Progenitor cell of endocrine pancreas (in vitro differentiated cells): ENCODE measurements at regions not wholly inside any gene's neighbourhood (a gene's known extent, or its start where the extent isn't known, plus 50 kb on each side); places are given as distances from the start of the nearest gene placed in this dataset.

Experiments
- DNase-seq: peaks from one replicate; pipeline ENCODE4 v3.0.0; 2021; ENCODE audit warnings: low spot score; ENCODE audit not compliant: unreplicated experiment
- H3K27ac Mint-ChIP-seq: 2 replicates; pipeline ENCODE4 v1.8.0; 2021; ENCODE audit warnings: mild to moderate bottlenecking, moderate library complexity, mixed read lengths
- H3K27me3 Mint-ChIP-seq: 2 replicates; pipeline ENCODE4 v1.8.0; 2021; ENCODE audit warnings: mixed read lengths
- H3K36me3 Mint-ChIP-seq: 2 replicates; pipeline ENCODE4 v1.8.0; 2022; ENCODE audit warnings: mixed read lengths; ENCODE audit not compliant: insufficient read depth
- H3K4me1 Mint-ChIP-seq: 2 replicates; pipeline ENCODE4 v1.8.0; 2021; ENCODE audit warnings: low read depth, mixed read lengths
- H3K4me3 Mint-ChIP-seq: 2 replicates; pipeline ENCODE4 v1.8.0; 2021; ENCODE audit warnings: low read depth, mild to moderate bottlenecking, moderate library complexity, mixed read lengths
- H3K9me3 Mint-ChIP-seq: 2 replicates; pipeline ENCODE4 v1.8.0; 2021; ENCODE audit warnings: low read depth, mixed read lengths
- TF ChIP-seq, protein P1 (sequence below): fragments of 200-600 bp; sonication (generic); IDR thresholded peaks from one replicate; pipeline ENCODE4 v1.5.0; 2021; ENCODE audit warnings: antibody characterized with exemption, mild to moderate bottlenecking; ENCODE audit not compliant: unreplicated experiment

- no peak overlapping the region for H3K4me3 Mint-ChIP-seq
- H3K36me3 Mint-ChIP-seq: no peaks in the 10 kb centered on the region
- peaks cover 2% of the 10 kb centered on the region for H3K27me3 Mint-ChIP-seq
- DNase-seq: no peak
- H3K9me3 Mint-ChIP-seq: peaks cover 12% of the 10 kb centered on the region
- TF ChIP-seq, protein P1, sequence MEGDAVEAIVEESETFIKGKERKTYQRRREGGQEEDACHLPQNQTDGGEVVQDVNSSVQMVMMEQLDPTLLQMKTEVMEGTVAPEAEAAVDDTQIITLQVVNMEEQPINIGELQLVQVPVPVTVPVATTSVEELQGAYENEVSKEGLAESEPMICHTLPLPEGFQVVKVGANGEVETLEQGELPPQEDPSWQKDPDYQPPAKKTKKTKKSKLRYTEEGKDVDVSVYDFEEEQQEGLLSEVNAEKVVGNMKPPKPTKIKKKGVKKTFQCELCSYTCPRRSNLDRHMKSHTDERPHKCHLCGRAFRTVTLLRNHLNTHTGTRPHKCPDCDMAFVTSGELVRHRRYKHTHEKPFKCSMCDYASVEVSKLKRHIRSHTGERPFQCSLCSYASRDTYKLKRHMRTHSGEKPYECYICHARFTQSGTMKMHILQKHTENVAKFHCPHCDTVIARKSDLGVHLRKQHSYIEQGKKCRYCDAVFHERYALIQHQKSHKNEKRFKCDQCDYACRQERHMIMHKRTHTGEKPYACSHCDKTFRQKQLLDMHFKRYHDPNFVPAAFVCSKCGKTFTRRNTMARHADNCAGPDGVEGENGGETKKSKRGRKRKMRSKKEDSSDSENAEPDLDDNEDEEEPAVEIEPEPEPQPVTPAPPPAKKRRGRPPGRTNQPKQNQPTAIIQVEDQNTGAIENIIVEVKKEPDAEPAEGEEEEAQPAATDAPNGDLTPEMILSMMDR: no peak
- peaks cover 4% of the 10 kb centered on the region for H3K4me1 Mint-ChIP-seq
- H3K27ac Mint-ChIP-seq: no peak overlapping the region
Measured at GRCh38 chr5:66417781-66418180, 178.4 kb upstream of the MAST4 start.

GRCh38 chr5:66423484-66423883 is 172.7 kb upstream of the MAST4 start:
- no peak overlapping the region for H3K4me3 Mint-ChIP-seq
- peaks cover 3% of the 10 kb centered on the region for H3K36me3 Mint-ChIP-seq
- peaks cover 4% of the 10 kb centered on the region for H3K4me1 Mint-ChIP-seq
- peaks cover 18% of the 10 kb centered on the region for H3K9me3 Mint-ChIP-seq
- DNase-seq: no peak
- H3K27me3 Mint-ChIP-seq: peaks cover 6% of the 10 kb centered on the region
- H3K27ac Mint-ChIP-seq: no peak overlapping the region
- TF ChIP-seq, protein P1: no peak

DNA sequence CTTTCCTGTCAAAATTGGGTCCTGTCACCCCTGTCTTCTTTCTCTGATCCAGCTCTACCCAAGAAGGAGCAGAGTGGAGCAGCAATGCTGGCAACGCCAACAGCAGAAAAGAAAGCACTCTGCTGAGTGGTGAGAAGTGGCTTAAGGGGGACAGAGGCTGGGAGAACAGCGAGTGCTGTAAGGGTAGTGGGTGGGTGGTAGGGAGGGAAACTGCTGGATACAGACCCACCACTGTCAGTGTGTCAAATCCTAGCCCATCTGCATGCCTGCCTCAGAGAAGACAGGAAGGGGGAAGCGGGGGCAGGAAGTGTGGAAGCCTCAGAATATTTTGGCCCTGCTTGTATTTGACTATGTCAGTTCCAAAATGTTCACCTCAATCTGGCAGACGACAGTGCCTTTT is 170.4 kb upstream of the MAST4 start:
- TF ChIP-seq, protein P1: no peak
- Mint-ChIP-seq H3K27me3 (peaks cover 19% of the 10 kb centered on the region), H3K36me3 (peaks cover 3% of the 10 kb centered on the region), H3K9me3 (peaks cover 11% of the 10 kb centered on the region), H3K27ac (no peak overlapping the region), H3K4me3 (no peak overlapping the region), H3K4me1 (no peaks in the 10 kb centered on the region)
- no peak for DNase-seq

- Mint-ChIP-seq H3K4me1 (no peaks in the 10 kb centered on the region), H3K27me3 (peaks cover 19% of the 10 kb centered on the region), H3K4me3 (no peak overlapping the region), H3K9me3 (peaks cover 11% of the 10 kb centered on the region), H3K36me3 (peaks cover 3% of the 10 kb centered on the region), H3K27ac (no peak overlapping the region)
- no peak for DNase-seq
- TF ChIP-seq, protein P1: no peak
Measured at GRCh38 chr5:66426259-66427138, 169.7 kb upstream of the MAST4 start.

GRCh38 chr5:66427139-66427442 is 169.1 kb upstream of the MAST4 start:
- no peak for DNase-seq
- no peak overlapping the region for H3K27ac Mint-ChIP-seq
- no peaks in the 10 kb centered on the region for H3K4me1 Mint-ChIP-seq
- peaks cover 11% of the 10 kb centered on the region for H3K9me3 Mint-ChIP-seq
- no peak overlapping the region for H3K4me3 Mint-ChIP-seq
- TF ChIP-seq, protein P1: no peak
- H3K36me3 Mint-ChIP-seq: peaks cover 3% of the 10 kb centered on the region
- H3K27me3 Mint-ChIP-seq: peaks cover 19% of the 10 kb centered on the region
